Activated naive CD8-positive, alpha-beta T cell treated with anti-CD3 and anti-CD28 coated beads, Interleukin-2, amount 10 ng/mL, durations not matched to agents 7 days and 5 days (primary cell): ENCODE measurements at regions not wholly inside any gene's neighbourhood (a gene's known extent, or its start where the extent isn't known, plus 50 kb on each side); places are given as distances from the start of the nearest gene placed in this dataset.
A peak's percentile ranks its signal among the peaks of the same experiment; 100 is the strongest.

Experiments
- ATAC-seq: fragments of 150-1000 bp; cut with Tn5 transposase; one replicate; pipeline ENCODE4 v1.10.0; 2021; ENCODE audit warnings: low read depth, moderate library complexity
- POLR2A ChIA-PET: fragments of 350-600 bp; sonication (Branson Sonifier 250); formaldehyde crosslinking; loops from one replicate; lab custom pipeline; 2021; ENCODE audit warnings: antibody characterized with exemption; lab: Charles Lee
- DNase-seq: peaks from one replicate; pipeline ENCODE4 v3.0.0; 2021
- H3K27ac Mint-ChIP-seq: one replicate; pipeline ENCODE4 v1.8.0; 2022; ENCODE audit warnings: mild to moderate bottlenecking, mixed read lengths
- H3K27me3 Mint-ChIP-seq: one replicate; pipeline ENCODE4 v1.8.0; 2022; ENCODE audit warnings: mild to moderate bottlenecking, moderate library complexity, mixed read lengths
- H3K36me3 Mint-ChIP-seq: one replicate; pipeline ENCODE4 v1.8.0; 2021; ENCODE audit warnings: mild to moderate bottlenecking, mixed read lengths
- H3K4me1 Mint-ChIP-seq: one replicate; pipeline ENCODE4 v1.8.0; 2021; ENCODE audit warnings: mixed read lengths
- H3K4me3 Mint-ChIP-seq: one replicate; pipeline ENCODE4 v1.8.0; 2022; ENCODE audit warnings: mild to moderate bottlenecking, moderate library complexity, mixed read lengths
- H3K9me3 Mint-ChIP-seq: one replicate; pipeline ENCODE4 v1.8.0; 2021; ENCODE audit warnings: mixed read lengths

GRCh38 chr16:7057458-7057857, 275.2 kb upstream of the RBFOX1 start:
- POLR2A ChIA-PET: no interaction called here

GRCh38 chr16:7055443-7055842, 277.2 kb upstream of the RBFOX1 start:
- POLR2A ChIA-PET: no interaction called here
- DNase-seq: no peak
- Mint-ChIP-seq H3K36me3 (no peaks in the 10 kb centered on the region), H3K4me3 (no peak overlapping the region), H3K27me3 (no peaks in the 10 kb centered on the region), H3K9me3 (peaks cover 2% of the 10 kb centered on the region), H3K27ac (no peak overlapping the region), H3K4me1 (no peaks in the 10 kb centered on the region)
- no peak for ATAC-seq

More at GRCh38 chr16:7057458-7057857, 275.2 kb upstream of the RBFOX1 start:
- H3K27me3 Mint-ChIP-seq: no peaks in the 10 kb centered on the region
- H3K36me3 Mint-ChIP-seq: no peaks in the 10 kb centered on the region
- no peak overlapping the region for H3K4me3 Mint-ChIP-seq
- ATAC-seq (no peak), DNase-seq (no peak)
- no peaks in the 10 kb centered on the region for H3K4me1 Mint-ChIP-seq
- peaks cover 8% of the 10 kb centered on the region for H3K9me3 Mint-ChIP-seq
- H3K27ac Mint-ChIP-seq: no peak overlapping the region

DNA sequence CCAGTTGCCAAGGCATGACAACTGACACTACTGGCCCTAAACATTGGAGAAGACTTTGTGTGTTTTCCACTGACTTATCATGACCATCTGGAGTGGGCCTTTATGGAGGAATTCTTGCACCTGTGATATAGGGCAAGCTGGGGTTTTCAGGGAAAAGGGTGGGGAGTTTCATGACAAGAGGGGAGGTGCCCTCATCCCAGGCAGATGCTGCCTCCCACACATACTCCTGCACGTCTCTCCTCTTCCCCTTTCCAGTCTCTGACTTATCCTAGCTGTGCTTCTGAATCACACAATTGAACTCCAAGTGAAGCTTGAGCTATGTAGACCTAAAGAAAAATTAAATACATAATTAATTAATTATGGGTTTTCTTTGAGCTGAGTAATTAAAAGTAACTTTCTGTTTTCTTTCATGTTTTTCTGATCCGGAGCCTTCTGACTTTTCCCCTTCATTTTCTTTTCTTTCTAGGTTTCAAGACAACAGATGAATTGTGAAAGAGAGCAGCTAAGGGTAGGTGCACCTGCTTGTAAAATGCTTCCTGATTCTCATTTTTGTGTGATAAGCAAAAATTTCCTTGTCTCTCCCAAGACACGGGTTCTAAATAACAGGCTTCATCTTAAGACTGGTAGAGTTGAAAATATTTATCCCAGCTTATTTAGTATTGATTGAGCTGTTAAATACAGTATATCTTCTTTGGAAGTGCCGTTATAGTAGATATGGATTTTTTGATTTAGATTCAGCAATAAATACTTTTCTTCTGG, 280.9 kb upstream of the RBFOX1 start:
- Mint-ChIP-seq H3K4me1 (no peaks in the 10 kb centered on the region), H3K27me3 (no peaks in the 10 kb centered on the region), H3K4me3 (no peak overlapping the region), H3K27ac (no peak overlapping the region), H3K9me3 (no peaks in the 10 kb centered on the region), H3K36me3 (no peaks in the 10 kb centered on the region)
- POLR2A ChIA-PET: no interaction called here
- DNase-seq (no peak), ATAC-seq (no peak)

DNA sequence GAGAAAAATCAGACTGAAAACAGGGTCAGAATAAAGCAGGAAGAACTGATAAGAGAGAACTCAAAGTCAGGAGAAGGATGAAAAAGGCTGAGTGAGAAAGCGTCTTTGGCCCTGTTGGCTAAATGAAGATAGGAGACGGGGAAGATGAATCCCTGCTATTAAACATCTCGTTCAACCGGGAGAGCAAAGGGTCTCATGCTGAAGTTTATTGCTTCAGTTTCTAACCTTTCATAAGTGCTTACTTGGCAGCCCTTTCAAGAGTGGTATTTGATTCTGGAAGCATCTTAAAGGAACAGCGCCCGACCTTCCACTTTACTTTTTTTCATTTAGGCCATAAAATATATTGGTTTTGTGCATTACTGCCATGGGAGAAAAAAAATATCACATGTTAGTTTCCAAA, 288.3 kb upstream of the RBFOX1 start:
- DNase-seq (no peak), ATAC-seq (no peak)
- Mint-ChIP-seq H3K4me3 (no peak overlapping the region), H3K36me3 (no peaks in the 10 kb centered on the region), H3K4me1 (no peaks in the 10 kb centered on the region), H3K9me3 (peaks cover 4% of the 10 kb centered on the region), H3K27me3 (no peaks in the 10 kb centered on the region), H3K27ac (no peak overlapping the region)
- POLR2A ChIA-PET: no interaction called here

GRCh38 chr16:7038475-7038874, 294.2 kb upstream of the RBFOX1 start:
- Mint-ChIP-seq H3K4me1 (no peaks in the 10 kb centered on the region), H3K9me3 (peaks cover 4% of the 10 kb centered on the region), H3K4me3 (no peak overlapping the region), H3K27ac (no peak overlapping the region), H3K36me3 (no peaks in the 10 kb centered on the region), H3K27me3 (no peaks in the 10 kb centered on the region)
- DNase-seq (no peak), ATAC-seq (no peak)
- POLR2A ChIA-PET: no interaction called here

- DNase-seq (no peak), ATAC-seq (no peak)
These were observed 295.1 kb upstream of the RBFOX1 start for GRCh38 chr16:7037495-7037894.

GRCh38 chr16:7031031-7031430, 301.6 kb upstream of the RBFOX1 start:
- Mint-ChIP-seq H3K27ac (no peak overlapping the region), H3K4me1 (no peaks in the 10 kb centered on the region)
- POLR2A ChIA-PET: no interaction called here

More at GRCh38 chr16:7037495-7037894, 295.1 kb upstream of the RBFOX1 start:
- Mint-ChIP-seq H3K36me3 (no peaks in the 10 kb centered on the region), H3K27ac (no peak overlapping the region), H3K9me3 (peaks cover 1% of the 10 kb centered on the region), H3K4me3 (no peak overlapping the region), H3K27me3 (no peaks in the 10 kb centered on the region), H3K4me1 (no peaks in the 10 kb centered on the region)
- POLR2A ChIA-PET: no interaction called here

GRCh38 chr16:7027401-7027800, 305.2 kb upstream of the RBFOX1 start:
- peaks cover 8% of the 10 kb centered on the region for H3K9me3 Mint-ChIP-seq
- ATAC-seq: no peak

More at GRCh38 chr16:7031031-7031430, 301.6 kb upstream of the RBFOX1 start:
- Mint-ChIP-seq H3K27me3 (no peaks in the 10 kb centered on the region), H3K36me3 (no peaks in the 10 kb centered on the region), H3K4me3 (no peak overlapping the region), H3K9me3 (peaks cover 7% of the 10 kb centered on the region)
- DNase-seq (no peak), ATAC-seq (no peak)

DNA sequence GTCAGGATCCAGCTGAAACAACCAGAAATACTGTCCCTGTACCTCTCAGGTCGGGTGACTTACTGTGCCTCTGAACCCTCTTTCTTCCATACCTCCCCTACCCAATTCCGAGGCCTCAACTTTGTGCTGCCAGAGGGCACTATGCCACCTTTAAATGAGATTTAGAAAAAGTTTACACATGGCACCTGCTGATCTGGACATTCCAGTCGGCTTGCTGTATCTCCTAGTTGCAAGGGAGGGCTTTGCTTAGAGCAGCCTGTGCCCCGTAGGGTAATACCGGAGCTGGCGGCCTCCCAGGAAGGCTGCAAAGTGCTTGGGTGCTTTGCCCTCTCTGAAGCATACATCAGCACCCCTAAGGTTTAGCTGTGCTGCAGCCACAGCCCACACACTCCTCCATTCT, 306.0 kb upstream of the RBFOX1 start:
- H3K9me3 Mint-ChIP-seq: peaks cover 7% of the 10 kb centered on the region
- no peaks in the 10 kb centered on the region for H3K4me1 Mint-ChIP-seq
- no peak for DNase-seq
- H3K27me3 Mint-ChIP-seq: no peaks in the 10 kb centered on the region
- H3K27ac Mint-ChIP-seq: no peak overlapping the region
- H3K36me3 Mint-ChIP-seq: no peaks in the 10 kb centered on the region
- POLR2A ChIA-PET: no interaction called here
- no peak for ATAC-seq
- no peak overlapping the region for H3K4me3 Mint-ChIP-seq

More at GRCh38 chr16:7027401-7027800, 305.2 kb upstream of the RBFOX1 start:
- Mint-ChIP-seq H3K4me3 (no peak overlapping the region), H3K36me3 (no peaks in the 10 kb centered on the region), H3K4me1 (no peaks in the 10 kb centered on the region), H3K27ac (no peak overlapping the region), H3K27me3 (no peaks in the 10 kb centered on the region)
- DNase-seq: no peak
- POLR2A ChIA-PET: no interaction called here

DNA sequence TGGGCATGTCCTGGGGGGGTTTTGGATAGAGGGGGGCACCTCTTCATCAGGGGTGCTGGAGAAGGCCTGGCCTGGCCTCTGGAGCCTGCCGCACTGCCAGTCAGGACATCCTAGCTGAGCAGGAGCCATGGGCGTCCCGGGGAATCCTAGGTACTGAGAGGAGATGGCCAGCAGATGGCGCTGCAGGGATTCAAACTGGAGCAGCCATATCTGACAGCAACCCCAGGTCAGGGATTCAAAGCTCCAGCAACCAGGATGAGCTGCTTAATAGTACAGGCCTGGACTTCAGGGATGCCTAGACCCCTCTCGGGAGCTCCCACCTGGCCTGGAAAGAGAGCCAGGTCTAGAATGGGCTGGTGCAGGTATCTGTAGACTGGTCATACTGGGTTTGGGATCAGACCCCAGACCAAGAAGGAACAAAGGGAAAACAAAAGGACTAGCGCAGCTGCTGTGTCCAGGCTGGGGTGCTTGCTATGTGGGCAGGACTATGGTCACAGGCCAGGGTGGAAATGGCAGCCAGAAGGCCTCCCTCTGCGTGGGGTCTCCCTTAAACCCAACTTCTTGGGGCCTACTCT, 306.9 kb upstream of the RBFOX1 start:
- peak; percentile 37 for DNase-seq
- Mint-ChIP-seq H3K4me3 (no peak overlapping the region), H3K27ac (no peak overlapping the region), H3K27me3 (no peaks in the 10 kb centered on the region), H3K36me3 (no peaks in the 10 kb centered on the region), H3K9me3 (peaks cover 4% of the 10 kb centered on the region), H3K4me1 (no peaks in the 10 kb centered on the region)
- ATAC-seq: no peak
- POLR2A ChIA-PET: no interaction called here

DNA sequence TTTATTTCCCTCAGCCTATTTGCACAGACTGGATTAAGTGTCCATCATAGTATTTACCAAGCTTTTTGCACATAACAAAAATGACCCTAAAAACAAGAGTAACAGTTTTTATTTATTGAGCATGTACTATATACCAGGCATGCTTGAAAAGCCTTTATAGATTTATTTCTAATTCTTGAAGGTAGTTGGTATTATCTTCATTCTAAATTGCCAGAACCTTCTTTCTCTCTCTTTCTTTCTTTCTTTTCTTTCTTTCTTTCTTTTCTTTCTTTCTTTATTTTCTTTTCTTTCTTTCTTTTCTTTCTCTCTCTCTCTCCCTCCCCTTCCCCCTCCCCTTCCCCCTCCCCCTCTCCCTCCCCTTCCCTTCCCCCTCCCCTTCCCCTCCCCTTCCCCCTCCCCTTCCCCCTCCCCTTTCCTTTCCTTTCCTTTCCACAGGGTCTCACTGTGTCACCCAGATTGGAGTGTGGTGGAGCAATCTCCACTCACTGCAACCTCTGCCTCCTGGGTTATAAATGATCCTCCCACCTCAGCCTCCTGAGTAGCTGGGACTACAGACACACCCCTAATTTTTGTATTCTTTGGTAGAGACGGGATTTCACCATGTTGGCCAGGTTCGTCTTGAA, 310.9 kb upstream of the RBFOX1 start:
- DNase-seq (no peak), ATAC-seq (no peak)
- H3K9me3 Mint-ChIP-seq: peaks cover 2% of the 10 kb centered on the region
- no peaks in the 10 kb centered on the region for H3K4me1 Mint-ChIP-seq
- H3K27me3 Mint-ChIP-seq: no peaks in the 10 kb centered on the region
- no peak overlapping the region for H3K4me3 Mint-ChIP-seq
- POLR2A ChIA-PET: no interaction called here
- H3K27ac Mint-ChIP-seq: no peak overlapping the region
- H3K36me3 Mint-ChIP-seq: no peaks in the 10 kb centered on the region

- H3K4me3 Mint-ChIP-seq: no peak overlapping the region
- H3K27me3 Mint-ChIP-seq: no peaks in the 10 kb centered on the region
- no peaks in the 10 kb centered on the region for H3K36me3 Mint-ChIP-seq
- no peak overlapping the region for H3K27ac Mint-ChIP-seq
- POLR2A ChIA-PET: no interaction called here
- no peak for DNase-seq
- H3K9me3 Mint-ChIP-seq: peaks cover 3% of the 10 kb centered on the region
- no peak for ATAC-seq
- no peaks in the 10 kb centered on the region for H3K4me1 Mint-ChIP-seq
These were observed 315.5 kb upstream of the RBFOX1 start for GRCh38 chr16:7017006-7017662.

GRCh38 chr16:7014756-7015155, 317.9 kb upstream of the RBFOX1 start:
- H3K27ac Mint-ChIP-seq: no peak overlapping the region

More at GRCh38 chr16:7014756-7015155, 317.9 kb upstream of the RBFOX1 start:
- Mint-ChIP-seq H3K4me1 (no peaks in the 10 kb centered on the region), H3K36me3 (no peaks in the 10 kb centered on the region), H3K9me3 (peaks cover 13% of the 10 kb centered on the region), H3K27me3 (no peaks in the 10 kb centered on the region), H3K4me3 (no peak overlapping the region)
- POLR2A ChIA-PET: no interaction called here
- ATAC-seq: no peak
- no peak for DNase-seq
